Right lobe of liver (tissue), 6 donors: ENCODE measurements at regions not wholly inside any gene's neighbourhood (a gene's known extent, or its start where the extent isn't known, plus 50 kb on each side); places are given as distances from the start of the nearest gene placed in this dataset.

Experiments used
- ATAC-seq, 4 donors: fragments of 200-7000 bp; cut with Tn5 transposase; one replicate each; pipeline ENCODE4 v1.9.1; 2020; ENCODE audit warnings: mild to moderate bottlenecking in 4 of 4, moderate library complexity in 4 of 4
- DNase-seq, 3 donors: peaks; one replicate each; pipeline ENCODE4 v3.0.0-alpha.2; 2020
- H3K27ac ChIP-seq, 3 donors: fragments of 200-600 bp; one replicate each; pipeline ENCODE4 v1.8.0; 2022
- H3K27me3 ChIP-seq, 2 donors: fragments of 200-600 bp; one replicate each; pipeline ENCODE4 v1.8.0; 2022
- H3K36me3 ChIP-seq, 4 donors: fragments of 200-600 bp; sonication (generic) in 1 of 4; one replicate each; pipeline versions ENCODE4 v1.5.1 to v1.8.0; 2017 to 2022; ENCODE audit warnings: control low read depth in 1 of 4
- H3K4me1 ChIP-seq, 4 donors: fragments of 200-600 bp; sonication (generic) in 1 of 4; one replicate each; pipeline versions ENCODE4 v1.5.1 to v1.8.0; 2017 to 2022; ENCODE audit warnings: control low read depth in 1 of 4
- H3K4me3 ChIP-seq, 3 donors: fragments of 200-600 bp; one replicate each; pipeline ENCODE4 v1.8.0; 2022
- H3K9me3 ChIP-seq, 4 donors: fragments of 200-600 bp; sonication (generic) in 1 of 4; one replicate each; pipeline versions ENCODE4 v1.5.1 to v1.8.0; 2017 to 2022; ENCODE audit warnings: control low read depth in 1 of 4
- POLR2A ChIP-seq: fragments of 450-650 bp; IDR thresholded peaks from one replicate; pipeline ENCODE4 v1.6.1; 2017; ENCODE audit warnings: antibody characterized with exemption, mild to moderate bottlenecking
- WGBS: methylation state at CpG from one replicate; pipeline ENCODE4 v1.1.6; 2018; ENCODE audit warnings: low coverage, low lambda C conversion rate; ENCODE audit not compliant: insufficient coverage; ENCODE audit errors: missing lambda C conversion rate; 5-methylcytosine and 5-hydroxymethylcytosine counted together
- intact Hi-C, 2 donors: fragments of 100-400 bp; cut with DNase I; formaldehyde crosslinking; loops; one replicate each; pipeline versions ENCODE4 v1.11.2 to v1.14.1; 2022
- TF ChIP-seq, protein P1 (sequence below), 4 donors: fragments of 200-600 bp in 3 of 4; fragments of 450-650 bp in 1 of 4; IDR thresholded peaks; one replicate each; pipeline versions ENCODE4 v1.5.1 to v1.8.0; 2016 to 2022; ENCODE audit warnings: antibody characterized with exemption in 4 of 4, mild to moderate bottlenecking in 2 of 4
- donor health status: DM: no; HTN: yes; CAD: no.
- donor health status: DM: no; HTN: no; CAD: no.
- donor health status: DM: no; HTN: no; CAD: no.
- donor health status: DM: no; HTN: yes; CAD: no.
- donor health status: DM: no; HTN: yes; CAD: no.

DNA sequence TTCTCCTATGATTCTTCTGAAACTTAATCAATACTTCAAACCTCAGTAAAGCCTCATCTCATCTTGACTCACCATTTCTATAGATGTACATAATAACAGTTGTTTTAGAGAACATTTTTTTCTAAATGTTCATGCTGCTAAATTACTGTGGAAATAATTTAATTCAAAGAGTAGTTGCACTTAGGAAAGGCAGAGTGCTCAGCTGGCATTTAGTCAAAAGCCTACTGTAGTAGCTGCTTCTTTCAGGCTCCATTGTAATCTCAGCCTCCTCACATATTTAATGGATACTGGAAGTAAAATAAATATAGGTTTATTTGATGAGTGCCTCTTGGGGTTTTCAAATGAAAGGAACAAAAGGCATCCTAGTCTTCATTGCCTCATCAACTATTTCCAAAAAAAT, 325.0 kb downstream of the CCER1 start:
- no peaks in the 10 kb centered on the region for H3K4me1 ChIP-seq
- H3K36me3 ChIP-seq, result no peaks in the 10 kb centered on the region
- H3K9me3 ChIP-seq, result no peaks in the 10 kb centered on the region
- H3K27ac ChIP-seq, result no peak overlapping the region
- intact Hi-C loops, result no loop called here
- no peak for TF ChIP-seq POLR2A
- TF ChIP-seq, protein P1, sequence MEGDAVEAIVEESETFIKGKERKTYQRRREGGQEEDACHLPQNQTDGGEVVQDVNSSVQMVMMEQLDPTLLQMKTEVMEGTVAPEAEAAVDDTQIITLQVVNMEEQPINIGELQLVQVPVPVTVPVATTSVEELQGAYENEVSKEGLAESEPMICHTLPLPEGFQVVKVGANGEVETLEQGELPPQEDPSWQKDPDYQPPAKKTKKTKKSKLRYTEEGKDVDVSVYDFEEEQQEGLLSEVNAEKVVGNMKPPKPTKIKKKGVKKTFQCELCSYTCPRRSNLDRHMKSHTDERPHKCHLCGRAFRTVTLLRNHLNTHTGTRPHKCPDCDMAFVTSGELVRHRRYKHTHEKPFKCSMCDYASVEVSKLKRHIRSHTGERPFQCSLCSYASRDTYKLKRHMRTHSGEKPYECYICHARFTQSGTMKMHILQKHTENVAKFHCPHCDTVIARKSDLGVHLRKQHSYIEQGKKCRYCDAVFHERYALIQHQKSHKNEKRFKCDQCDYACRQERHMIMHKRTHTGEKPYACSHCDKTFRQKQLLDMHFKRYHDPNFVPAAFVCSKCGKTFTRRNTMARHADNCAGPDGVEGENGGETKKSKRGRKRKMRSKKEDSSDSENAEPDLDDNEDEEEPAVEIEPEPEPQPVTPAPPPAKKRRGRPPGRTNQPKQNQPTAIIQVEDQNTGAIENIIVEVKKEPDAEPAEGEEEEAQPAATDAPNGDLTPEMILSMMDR (IDR thresholded peaks at IDR 0.05), result no peak
- no peak overlapping the region for H3K4me3 ChIP-seq
- no peak for ATAC-seq
- H3K27me3 ChIP-seq, result no peaks in the 10 kb centered on the region
- no peak for DNase-seq

DNA sequence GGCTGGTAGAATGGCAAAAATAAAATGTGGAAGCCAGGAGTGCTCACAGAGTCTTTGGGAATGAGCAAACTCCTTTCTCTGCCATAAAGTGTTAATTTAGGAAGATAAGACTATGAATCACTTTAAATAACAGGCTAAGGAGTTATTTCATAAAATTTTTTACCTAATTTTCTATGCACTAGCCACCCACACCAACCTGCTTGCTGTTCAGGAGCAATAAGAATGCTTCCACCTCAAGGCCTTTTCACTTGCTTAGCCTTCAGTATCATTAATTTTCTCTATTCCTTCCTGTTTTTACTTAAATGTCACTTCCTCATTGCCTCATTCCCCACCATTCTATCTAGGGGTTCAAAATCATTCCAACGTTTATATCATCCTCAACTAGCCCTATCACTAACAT, 326.8 kb downstream of the CCER1 start:
- intact Hi-C loops, result no loop called here
- TF ChIP-seq POLR2A, result no peak
- TF ChIP-seq, protein P1 (IDR thresholded peaks at IDR 0.05), result no peak
- Histone ChIP-seq H3K4me1 (no peaks in the 10 kb centered on the region), H3K4me3 (no peak overlapping the region), H3K27ac (no peak overlapping the region), H3K36me3 (no peaks in the 10 kb centered on the region), H3K9me3 (no peaks in the 10 kb centered on the region), H3K27me3 (no peaks in the 10 kb centered on the region)
- DNase-seq, result no peak
- WGBS, result 8% methylated on average over 1 of the region's 1 CpG
- ATAC-seq, result no peak

DNA sequence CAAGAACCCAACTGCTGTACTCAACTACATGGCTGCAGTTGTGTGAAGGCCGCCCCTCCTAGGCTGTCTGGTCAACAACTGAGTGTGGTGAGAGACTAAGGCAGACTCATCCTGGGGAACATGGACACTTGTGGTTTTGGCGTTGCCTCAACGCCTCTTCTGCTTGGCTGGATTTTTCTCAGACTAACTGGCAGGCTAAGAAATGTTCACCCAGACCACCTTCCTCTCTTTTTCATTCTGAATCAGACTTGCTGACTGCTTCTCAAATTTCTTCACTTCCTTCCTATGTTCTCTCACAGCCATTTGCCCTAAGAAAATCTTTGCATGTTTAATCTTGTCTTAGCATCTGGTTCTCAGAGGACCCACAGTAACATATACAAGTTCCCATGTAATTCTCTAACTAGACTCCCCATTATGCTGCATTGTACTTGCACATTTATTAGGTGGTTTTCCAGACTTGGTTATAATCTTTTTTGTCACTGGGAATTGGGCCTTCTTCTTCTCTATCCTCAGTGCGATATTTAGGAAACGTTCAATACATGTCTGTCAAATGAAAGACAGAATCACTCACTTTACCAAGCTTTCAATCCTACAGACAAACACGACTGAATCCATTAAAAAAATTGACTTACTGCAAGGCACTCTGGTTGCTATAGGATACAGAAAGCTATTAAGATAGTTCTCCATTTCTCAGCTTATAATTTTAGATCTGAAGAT, 327.6 kb downstream of the CCER1 start:
- DNase-seq, result no peak
- intact Hi-C loops, result no loop called here
- no peak for ATAC-seq

DNA sequence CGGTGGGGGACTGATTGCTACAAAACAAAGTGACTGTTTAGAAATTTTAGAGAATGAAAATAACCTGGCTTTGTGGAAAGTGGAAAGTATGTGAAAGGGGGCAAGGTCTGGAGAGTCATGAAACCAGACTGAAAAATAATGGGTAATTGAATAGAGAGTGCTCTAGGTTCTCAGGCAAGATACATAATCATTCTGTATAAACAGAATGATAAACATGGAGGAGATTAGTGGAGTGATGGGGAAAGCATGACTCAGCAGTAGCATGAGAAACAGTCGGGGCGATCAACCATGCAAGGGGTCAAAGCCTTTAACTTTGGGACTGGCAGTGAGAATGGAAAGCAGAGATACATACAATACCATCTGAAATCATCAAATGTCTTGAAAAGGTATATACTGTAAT, 332.5 kb downstream of the CCER1 start:
- WGBS, result 81% methylated on average over 3 of the region's 3 CpGs
- no peak overlapping the region for H3K4me3 ChIP-seq
- no peak for ATAC-seq
- no peak overlapping the region for H3K27ac ChIP-seq
- no peak for DNase-seq
- H3K9me3 ChIP-seq, result no peaks in the 10 kb centered on the region
- no peak for TF ChIP-seq POLR2A
- TF ChIP-seq, protein P1 (IDR thresholded peaks at IDR 0.05), result no peak
- intact Hi-C loops, result no loop called here
- no peaks in the 10 kb centered on the region for H3K36me3 ChIP-seq
- H3K4me1 ChIP-seq, result no peaks in the 10 kb centered on the region
- no peaks in the 10 kb centered on the region for H3K27me3 ChIP-seq

More for the DNA sequence above, 327.6 kb downstream of the CCER1 start:
- no peaks in the 10 kb centered on the region for H3K4me1 ChIP-seq
- no peaks in the 10 kb centered on the region for H3K9me3 ChIP-seq
- no peak overlapping the region for H3K4me3 ChIP-seq
- H3K27ac ChIP-seq, result no peak overlapping the region
- TF ChIP-seq POLR2A, result no peak
- TF ChIP-seq, protein P1 (IDR thresholded peaks at IDR 0.05), result no peak
- H3K27me3 ChIP-seq, result no peaks in the 10 kb centered on the region
- WGBS, result 73% methylated on average over 6 of the region's 6 CpGs
- no peaks in the 10 kb centered on the region for H3K36me3 ChIP-seq

DNA sequence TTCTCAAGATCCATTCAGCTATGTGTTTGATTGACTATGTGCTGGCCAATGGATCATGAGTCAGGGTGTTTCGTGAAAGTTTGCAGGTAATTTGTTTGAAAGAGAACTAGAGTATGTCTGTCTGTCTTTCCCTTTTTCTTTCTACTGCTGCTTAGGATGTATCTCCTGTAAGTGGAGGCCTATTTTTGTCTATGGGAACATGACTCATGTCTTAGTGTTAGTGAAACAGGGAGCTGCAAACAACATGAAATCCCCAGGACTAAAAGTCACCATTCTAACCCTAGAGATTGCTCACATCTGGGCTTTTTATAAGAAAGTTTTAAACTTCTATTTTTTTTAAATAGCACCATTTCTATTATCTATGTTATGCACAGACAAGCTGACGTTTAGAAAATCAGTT, 333.0 kb downstream of the CCER1 start:
- Histone ChIP-seq H3K4me3 (no peak overlapping the region), H3K36me3 (no peaks in the 10 kb centered on the region), H3K27me3 (no peaks in the 10 kb centered on the region), H3K4me1 (no peaks in the 10 kb centered on the region), H3K27ac (no peak overlapping the region), H3K9me3 (no peaks in the 10 kb centered on the region)
- ATAC-seq (no peak), DNase-seq (no peak)
- TF ChIP-seq, protein P1 (IDR thresholded peaks at IDR 0.05), result no peak
- no peak for TF ChIP-seq POLR2A
- intact Hi-C loops, result no loop called here
- 57% methylated on average over 2 of the region's 2 CpGs for WGBS
